Stimulated activated CD4-positive, alpha-beta T cell treated with anti-CD3 and anti-CD28 coated beads, Interleukin-12 subunit alpha, Interleukin-12 subunit beta, amount 100 ng/mL, for 48 hours (primary cell): ENCODE measurements at regions not wholly inside any gene's neighbourhood (a gene's known extent, or its start where the extent isn't known, plus 50 kb on each side); places are given as distances from the start of the nearest gene placed in this dataset.

Experiments used
- DNase-seq, 3 donors: peaks; one replicate each; pipeline ENCODE4 v3.0.0-alpha.2; 2020; ENCODE audit warnings: low read depth in 2 of 3, low spot score in 1 of 3

GRCh38 chr12:24759155-24759554, 189.7 kb downstream of the BCAT1 start:
- no peak for DNase-seq

GRCh38 chr12:24756479-24757024, 192.3 kb downstream of the BCAT1 start:
- no peak for DNase-seq

GRCh38 chr12:24754690-24755638, 193.9 kb downstream of the BCAT1 start:
- no peak for DNase-seq

- DNase-seq = no peak
Observed at GRCh38 chr12:24752763-24753462, 196.0 kb downstream of the BCAT1 start.

GRCh38 chr12:24751181-24751580, 197.7 kb downstream of the BCAT1 start:
- DNase-seq = no peak

- DNase-seq = no peak
Observed at GRCh38 chr12:24750263-24750662, 198.6 kb downstream of the BCAT1 start.

GRCh38 chr12:24749171-24749570, 199.7 kb downstream of the BCAT1 start:
- DNase-seq = no peak

GRCh38 chr12:24748326-24748725, 200.6 kb downstream of the BCAT1 start:
- DNase-seq = no peak

GRCh38 chr12:24746864-24747263, 202.0 kb downstream of the BCAT1 start:
- no peak for DNase-seq

GRCh38 chr12:24746006-24746671, 202.8 kb downstream of the BCAT1 start:
- DNase-seq = no peak

- DNase-seq = no peak
Observed at GRCh38 chr12:24743941-24744793, 204.7 kb downstream of the BCAT1 start.

GRCh38 chr12:24742378-24742777, 206.5 kb downstream of the BCAT1 start:
- DNase-seq = no peak

GRCh38 chr12:24741216-24741615, 207.7 kb downstream of the BCAT1 start:
- DNase-seq = no peak

- DNase-seq = no peak
Observed at GRCh38 chr12:24739106-24739779, 209.7 kb downstream of the BCAT1 start.

GRCh38 chr12:24738441-24738840, 210.5 kb downstream of the BCAT1 start:
- no peak for DNase-seq

GRCh38 chr12:24731596-24731995, 217.3 kb downstream of the BCAT1 start:
- DNase-seq = no peak

GRCh38 chr12:24730489-24730896, 218.4 kb downstream of the BCAT1 start:
- DNase-seq = no peak

- DNase-seq = no peak
Observed at GRCh38 chr12:24728826-24729225, 220.1 kb downstream of the BCAT1 start.

- DNase-seq = no peak
Observed at GRCh38 chr12:24728366-24728765, 220.5 kb downstream of the BCAT1 start.

- DNase-seq = no peak
Observed at GRCh38 chr12:24725616-24726015, 223.3 kb downstream of the BCAT1 start.
